ENCODE measurements at regions not wholly inside any gene's neighbourhood (a gene's known extent, or its start where the extent isn't known, plus 50 kb on each side); places are given as distances from the start of the nearest gene placed in this dataset.

- no peak overlapping the region for H3K4me3 ChIP-seq (ENCODE audit: low read depth, low read length)
- DNase-seq (ENCODE audit: low read depth): no peak
- peak; percentile 32 for TF ChIP-seq CTCF (conservative IDR thresholded peaks at IDR 0.05; ENCODE audit: low read depth, low read length)
These were observed 310.6 kb upstream of the SPRED2 start for GRCh38 chr2:65742977-65743376.

- DNase-seq (ENCODE audit: low read depth): no peak
- TF ChIP-seq CTCF (conservative IDR thresholded peaks at IDR 0.05; ENCODE audit: low read depth, low read length): no peak
- no peak overlapping the region for H3K4me3 ChIP-seq (ENCODE audit: low read depth, low read length)
These were observed 307.5 kb upstream of the SPRED2 start for GRCh38 chr2:65739927-65740326.

- DNase-seq (ENCODE audit: low read depth): no peak
- TF ChIP-seq CTCF (conservative IDR thresholded peaks at IDR 0.05; ENCODE audit: low read depth, low read length): no peak
- no peak overlapping the region for H3K4me3 ChIP-seq (ENCODE audit: low read depth, low read length)
These were observed 305.1 kb upstream of the SPRED2 start for GRCh38 chr2:65737452-65738011.

GRCh38 chr2:65731476-65731875 is 299.1 kb upstream of the SPRED2 start:
- DNase-seq (ENCODE audit: low read depth): no peak
- no peak for TF ChIP-seq CTCF (conservative IDR thresholded peaks at IDR 0.05; ENCODE audit: low read depth, low read length)
- no peak overlapping the region for H3K4me3 ChIP-seq (ENCODE audit: low read depth, low read length)

- H3K4me3 ChIP-seq (ENCODE audit: low read depth, low read length): no peak overlapping the region
- no peak for TF ChIP-seq CTCF (conservative IDR thresholded peaks at IDR 0.05; ENCODE audit: low read depth, low read length)
- no peak for DNase-seq (ENCODE audit: low read depth)
These were observed 297.8 kb upstream of the SPRED2 start for GRCh38 chr2:65730186-65730585.

- no peak for TF ChIP-seq CTCF (conservative IDR thresholded peaks at IDR 0.05; ENCODE audit: low read depth, low read length)
These were observed 296.8 kb upstream of the SPRED2 start for GRCh38 chr2:65729246-65729645.

GRCh38 chr2:65728477-65729180 is 296.2 kb upstream of the SPRED2 start:
- no peak for TF ChIP-seq CTCF (conservative IDR thresholded peaks at IDR 0.05; ENCODE audit: low read depth, low read length)
- no peak overlapping the region for H3K4me3 ChIP-seq (ENCODE audit: low read depth, low read length)

More at GRCh38 chr2:65729246-65729645, 296.8 kb upstream of the SPRED2 start:
- DNase-seq (ENCODE audit: low read depth): no peak
- no peak overlapping the region for H3K4me3 ChIP-seq (ENCODE audit: low read depth, low read length)

More at GRCh38 chr2:65728477-65729180, 296.2 kb upstream of the SPRED2 start:
- no peak for DNase-seq (ENCODE audit: low read depth)

Data from choroid plexus epithelial cell (primary cell).